ENCODE measurements at regions not wholly inside any gene's neighbourhood (a gene's known extent, or its start where the extent isn't known, plus 50 kb on each side); places are given as distances from the start of the nearest gene placed in this dataset.

GRCh38 chr4:111359602-111360001, 736.7 kb upstream of the PITX2 start:
- Histone ChIP-seq H3K4me1 (ENCODE audit: control insufficient read depth in 1 of 2, insufficient read depth in 2 of 2, low read length in 2 of 2) (no peaks in the 10 kb centered on the region), H3K36me3 (replicated peaks in 1 of 2; ENCODE audit: control insufficient read depth in 1 of 2, insufficient read depth in 2 of 2, low read length in 2 of 2) (no peaks in the 10 kb centered on the region), H3K79me2 (ENCODE audit: insufficient read depth, low read length) (no peaks in the 10 kb centered on the region), H4K20me1 (ENCODE audit: insufficient read depth, low read length) (no peaks in the 10 kb centered on the region), H3K4me2 (replicated peaks; ENCODE audit: extremely low read depth, low read length, poor library complexity, severe bottlenecking) (no peak overlapping the region), H3K9me3 (replicated peaks in 1 of 2; ENCODE audit: control insufficient read depth in 1 of 2, insufficient read depth in 1 of 2, low read length in 2 of 2) (no peaks in the 10 kb centered on the region), H2AFZ (ENCODE audit: insufficient read depth, low read depth, low read length, poor library complexity, severe bottlenecking) (no peak overlapping the region), H3K27ac (ENCODE audit: low read depth in 1 of 2, low read length in 2 of 2) (no peak overlapping the region), H3K9ac (ENCODE audit: insufficient read depth, low read length, poor library complexity, severe bottlenecking) (no peak overlapping the region), H3K4me3 (replicated peaks in 1 of 3; ENCODE audit: low read depth in 2 of 3, low read length in 3 of 3) (no peak overlapping the region), H3K27me3 (ENCODE audit: control insufficient read depth in 2 of 2, insufficient read depth in 2 of 2, low read length in 2 of 2) (no peaks in the 10 kb centered on the region)
- intact Hi-C loops (cut with micrococcal nuclease): no loop called here
- no peak overlapping the region for H3K27ac Mint-ChIP-seq
- peaks cover 0 to 6% (median 2%) of the 10 kb centered on the region in 7 donors for H3K9me3 Mint-ChIP-seq
- TF ChIP-seq, protein P1, sequence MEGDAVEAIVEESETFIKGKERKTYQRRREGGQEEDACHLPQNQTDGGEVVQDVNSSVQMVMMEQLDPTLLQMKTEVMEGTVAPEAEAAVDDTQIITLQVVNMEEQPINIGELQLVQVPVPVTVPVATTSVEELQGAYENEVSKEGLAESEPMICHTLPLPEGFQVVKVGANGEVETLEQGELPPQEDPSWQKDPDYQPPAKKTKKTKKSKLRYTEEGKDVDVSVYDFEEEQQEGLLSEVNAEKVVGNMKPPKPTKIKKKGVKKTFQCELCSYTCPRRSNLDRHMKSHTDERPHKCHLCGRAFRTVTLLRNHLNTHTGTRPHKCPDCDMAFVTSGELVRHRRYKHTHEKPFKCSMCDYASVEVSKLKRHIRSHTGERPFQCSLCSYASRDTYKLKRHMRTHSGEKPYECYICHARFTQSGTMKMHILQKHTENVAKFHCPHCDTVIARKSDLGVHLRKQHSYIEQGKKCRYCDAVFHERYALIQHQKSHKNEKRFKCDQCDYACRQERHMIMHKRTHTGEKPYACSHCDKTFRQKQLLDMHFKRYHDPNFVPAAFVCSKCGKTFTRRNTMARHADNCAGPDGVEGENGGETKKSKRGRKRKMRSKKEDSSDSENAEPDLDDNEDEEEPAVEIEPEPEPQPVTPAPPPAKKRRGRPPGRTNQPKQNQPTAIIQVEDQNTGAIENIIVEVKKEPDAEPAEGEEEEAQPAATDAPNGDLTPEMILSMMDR (IDR thresholded peaks at IDR 0.05): no peak
- WGBS (ENCODE audit: insufficient coverage): no CpG with 5 or more reads among the region's 2 CpGs
- H3K4me1 Mint-ChIP-seq: no peaks in the 10 kb centered on the region
- no peaks in the 10 kb centered on the region for H3K27me3 Mint-ChIP-seq (ENCODE audit: low read depth in 3 of 3)
- DNase-seq: no peak
- no peak overlapping the region for H3K4me3 Mint-ChIP-seq
- no peaks in the 10 kb centered on the region for H3K36me3 Mint-ChIP-seq

DNA sequence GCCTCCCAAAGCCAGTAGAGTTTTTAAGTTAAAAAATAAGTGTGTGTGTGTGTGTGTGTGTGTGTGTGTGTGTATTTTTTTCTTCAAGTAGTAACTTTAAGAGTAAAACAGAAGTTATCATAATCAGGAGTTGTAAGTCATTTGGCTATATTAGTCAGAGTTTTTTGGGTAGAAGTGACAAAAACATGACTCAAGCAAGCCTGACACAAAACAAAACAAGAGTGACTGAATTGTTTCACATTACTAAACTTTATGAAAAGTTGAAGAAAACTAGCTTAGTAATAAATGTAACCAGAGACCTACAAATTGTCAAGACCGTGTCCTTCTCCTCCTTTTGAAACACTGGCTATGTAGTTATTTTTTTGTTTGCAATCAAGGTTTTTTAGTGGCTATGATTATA, 738.0 kb upstream of the PITX2 start:
- Histone ChIP-seq H4K20me1 (ENCODE audit: insufficient read depth, low read length) (no peaks in the 10 kb centered on the region), H3K4me1 (ENCODE audit: control insufficient read depth in 1 of 2, insufficient read depth in 2 of 2, low read length in 2 of 2) (no peaks in the 10 kb centered on the region), H3K27me3 (ENCODE audit: control insufficient read depth in 2 of 2, insufficient read depth in 2 of 2, low read length in 2 of 2) (no peaks in the 10 kb centered on the region), H3K9me3 (replicated peaks in 1 of 2; ENCODE audit: control insufficient read depth in 1 of 2, insufficient read depth in 1 of 2, low read length in 2 of 2) (no peaks in the 10 kb centered on the region), H3K4me2 (replicated peaks; ENCODE audit: extremely low read depth, low read length, poor library complexity, severe bottlenecking) (no peak overlapping the region), H3K27ac (ENCODE audit: low read depth in 1 of 2, low read length in 2 of 2) (no peak overlapping the region), H3K36me3 (replicated peaks in 1 of 2; ENCODE audit: control insufficient read depth in 1 of 2, insufficient read depth in 2 of 2, low read length in 2 of 2) (no peaks in the 10 kb centered on the region), H2AFZ (ENCODE audit: insufficient read depth, low read depth, low read length, poor library complexity, severe bottlenecking) (no peak overlapping the region), H3K9ac (ENCODE audit: insufficient read depth, low read length, poor library complexity, severe bottlenecking) (no peak overlapping the region), H3K79me2 (ENCODE audit: insufficient read depth, low read length) (no peaks in the 10 kb centered on the region), H3K4me3 (replicated peaks in 1 of 3; ENCODE audit: low read depth in 2 of 3, low read length in 3 of 3) (no peak overlapping the region)
- Mint-ChIP-seq H3K4me1 (no peaks in the 10 kb centered on the region), H3K27me3 (ENCODE audit: low read depth in 3 of 3) (no peaks in the 10 kb centered on the region), H3K4me3 (no peak overlapping the region), H3K9me3 (peaks cover 0 to 6% (median 3%) of the 10 kb centered on the region in 7 donors), H3K36me3 (no peaks in the 10 kb centered on the region), H3K27ac (peak overlapping the region in 1 of 7 donors; percentile 27)
- DNase-seq: no peak
- no CpG with 5 or more reads among the region's 1 CpG for whole genome bisulfite sequencing (ENCODE audit: insufficient coverage)
- intact Hi-C loops (cut with micrococcal nuclease): no loop called here
- TF ChIP-seq, protein P1 (IDR thresholded peaks at IDR 0.05): no peak

Data from CD14-positive monocyte (primary cell).